ENCODE measurements at regions not wholly inside any gene's neighbourhood (a gene's known extent, or its start where the extent isn't known, plus 50 kb on each side); places are given as distances from the start of the nearest gene placed in this dataset.
A peak's percentile ranks its signal among the peaks of the same experiment; 100 is the strongest.
"Not testable (repeated sequence)": the region's sequence is repeated elsewhere in the genome, so short reads cannot be mapped to it uniquely, and the experiment has no call there.

GRCh38 chr4:8984641-8985040 is 113.0 kb upstream of the HMX1 start:
- ATAC-seq; intact Hi-C loops (cut with DNase I); DNase-seq: not testable (repeated sequence)

- ATAC-seq; DNase-seq; intact Hi-C loops (cut with DNase I): not testable (repeated sequence)
These were observed 112.3 kb upstream of the HMX1 start for GRCh38 chr4:8983921-8984320.

GRCh38 chr4:8976466-8977128 is 105.0 kb upstream of the HMX1 start:
- DNase-seq; ATAC-seq; intact Hi-C loops (cut with DNase I): not testable (repeated sequence)

- ATAC-seq; intact Hi-C loops (cut with DNase I); DNase-seq: not testable (repeated sequence)
These were observed 101.0 kb upstream of the HMX1 start for GRCh38 chr4:8972635-8973034.

GRCh38 chr4:8965896-8966295 is 94.3 kb upstream of the HMX1 start:
- intact Hi-C loops (cut with DNase I); ATAC-seq; DNase-seq: not testable (repeated sequence)

GRCh38 chr4:8964201-8964788 is 92.7 kb upstream of the HMX1 start:
- ATAC-seq; intact Hi-C loops (cut with DNase I): not testable (repeated sequence)
- peak; percentile 34 for DNase-seq

- ATAC-seq; DNase-seq; intact Hi-C loops (cut with DNase I): not testable (repeated sequence)
These were observed 91.9 kb upstream of the HMX1 start for GRCh38 chr4:8963533-8963932.

- DNase-seq, result peak; percentile 48
- intact Hi-C loops (cut with DNase I); ATAC-seq: not testable (repeated sequence)
These were observed 89.7 kb upstream of the HMX1 start for GRCh38 chr4:8961343-8961742.

- DNase-seq; intact Hi-C loops (cut with DNase I); ATAC-seq: not testable (repeated sequence)
These were observed 87.8 kb upstream of the HMX1 start for GRCh38 chr4:8959471-8959870.

- not testable (repeated sequence) for DNase-seq
These were observed 82.4 kb upstream of the HMX1 start for GRCh38 chr4:8954001-8954400.

GRCh38 chr4:8952791-8953190 is 81.2 kb upstream of the HMX1 start:
- intact Hi-C loops (cut with DNase I); DNase-seq; ATAC-seq: not testable (repeated sequence)

More at GRCh38 chr4:8954001-8954400, 82.4 kb upstream of the HMX1 start:
- intact Hi-C loops (cut with DNase I); ATAC-seq: not testable (repeated sequence)

- ATAC-seq; DNase-seq; intact Hi-C loops (cut with DNase I): not testable (repeated sequence)
These were observed 80.5 kb upstream of the HMX1 start for GRCh38 chr4:8952109-8952508.

GRCh38 chr4:8945506-8945905 is 73.9 kb upstream of the HMX1 start:
- intact Hi-C loops (cut with DNase I); DNase-seq; ATAC-seq: not testable (repeated sequence)

- DNase-seq; ATAC-seq; intact Hi-C loops (cut with DNase I): not testable (repeated sequence)
These were observed 71.7 kb upstream of the HMX1 start for GRCh38 chr4:8943367-8943766.

GRCh38 chr4:8942088-8942487 is 70.4 kb upstream of the HMX1 start:
- ATAC-seq; DNase-seq; intact Hi-C loops (cut with DNase I): not testable (repeated sequence)

- ATAC-seq; intact Hi-C loops (cut with DNase I); DNase-seq: not testable (repeated sequence)
These were observed 69.8 kb upstream of the HMX1 start for GRCh38 chr4:8941492-8941805.

- ATAC-seq (no peak), DNase-seq (no peak)
- intact Hi-C loops (cut with DNase I), result no loop called here
These were observed 69.3 kb upstream of the HMX1 start for GRCh38 chr4:8940792-8941491.

GRCh38 chr4:8939840-8940742 is 68.5 kb upstream of the HMX1 start:
- intact Hi-C loops (cut with DNase I), result no loop called here
- ATAC-seq (no peak), DNase-seq (no peak)
